GM19240 (cell line): ENCODE measurements at regions not wholly inside any gene's neighbourhood (a gene's known extent, or its start where the extent isn't known, plus 50 kb on each side); places are given as distances from the start of the nearest gene placed in this dataset.
"Not testable (repeated sequence)": the region's sequence is repeated elsewhere in the genome, so short reads cannot be mapped to it uniquely, and the experiment has no call there.

Source experiments
- DNase-seq: peaks from one replicate; pipeline ENCODE4 v3.0.0; 2011; ENCODE audit warnings: low spot score; ENCODE audit not compliant: insufficient read length

DNA sequence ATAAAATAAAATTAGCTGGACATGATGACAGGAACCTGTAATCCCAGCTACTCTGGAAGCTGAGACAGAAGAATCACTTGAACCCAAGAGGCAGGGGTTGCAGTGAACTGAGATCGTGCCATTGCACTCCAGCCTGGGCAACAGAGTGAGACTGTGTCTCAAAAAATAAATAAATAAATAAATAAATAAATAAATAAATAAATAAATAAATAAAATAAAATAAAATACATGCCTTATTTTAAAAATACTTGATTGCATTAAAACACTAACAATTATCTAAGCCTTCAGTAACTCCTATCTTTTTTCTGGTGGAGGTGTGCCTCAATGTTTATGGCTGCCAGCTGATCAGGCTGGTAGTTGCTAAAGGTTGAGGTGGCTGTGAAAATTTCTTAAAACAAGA is 1329.6 kb upstream of the CITED2 start:
- DNase-seq = not testable (repeated sequence)

DNA sequence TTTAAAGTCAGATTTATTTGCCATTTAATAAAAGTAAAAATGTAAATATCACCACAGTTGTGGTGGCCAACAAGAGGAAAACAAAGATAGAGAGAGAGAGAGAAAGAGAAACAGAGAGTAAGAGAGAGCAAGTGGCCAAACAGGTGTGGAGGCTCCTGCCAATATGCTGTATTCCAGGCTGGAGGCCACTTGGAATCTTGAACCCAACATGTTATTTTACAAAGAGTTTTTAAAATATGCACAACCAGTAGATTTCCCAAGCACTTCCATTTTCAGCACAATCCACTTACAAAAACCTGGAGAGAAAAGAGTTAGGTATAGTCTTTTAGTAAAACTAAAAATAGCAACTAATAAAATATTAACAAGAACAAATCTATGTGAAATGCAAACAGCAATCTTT is 1323.1 kb upstream of the CITED2 start:
- DNase-seq = no peak

DNA sequence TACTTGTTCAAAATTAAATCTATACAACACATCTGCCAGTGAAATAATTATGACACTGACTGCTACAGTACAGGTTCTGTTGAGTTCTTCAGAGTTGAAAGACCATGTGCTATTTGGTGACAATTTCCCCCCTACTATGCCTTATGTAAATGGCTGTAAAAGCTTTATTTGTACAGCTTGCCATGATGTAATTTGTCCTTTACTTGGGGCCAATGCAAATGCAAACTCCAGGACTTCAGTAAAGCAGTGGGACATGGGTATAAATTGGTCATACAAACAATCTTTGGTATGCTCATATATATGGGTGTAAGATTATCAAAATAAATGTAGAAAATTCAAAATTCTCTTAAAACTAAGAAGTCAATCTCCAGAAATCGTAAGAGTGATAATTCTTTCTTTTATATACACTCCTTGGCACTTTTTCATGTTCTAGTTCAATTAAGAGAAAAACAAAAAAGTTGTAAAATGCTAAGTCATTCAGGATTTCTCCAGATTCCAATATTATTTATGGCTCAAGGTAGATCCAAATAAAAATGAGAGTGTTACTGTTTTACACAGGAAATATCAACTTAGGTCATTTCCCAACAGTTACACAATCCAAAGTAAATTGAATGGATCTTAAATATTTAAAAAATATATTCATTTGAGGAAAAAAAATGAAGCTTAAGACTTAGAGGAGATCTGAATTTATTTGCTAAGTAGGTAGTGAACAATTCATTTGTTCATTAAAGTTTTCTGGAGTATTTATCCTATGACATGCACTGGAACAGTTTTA is 1310.5 kb upstream of the CITED2 start:
- DNase-seq = no peak

DNA sequence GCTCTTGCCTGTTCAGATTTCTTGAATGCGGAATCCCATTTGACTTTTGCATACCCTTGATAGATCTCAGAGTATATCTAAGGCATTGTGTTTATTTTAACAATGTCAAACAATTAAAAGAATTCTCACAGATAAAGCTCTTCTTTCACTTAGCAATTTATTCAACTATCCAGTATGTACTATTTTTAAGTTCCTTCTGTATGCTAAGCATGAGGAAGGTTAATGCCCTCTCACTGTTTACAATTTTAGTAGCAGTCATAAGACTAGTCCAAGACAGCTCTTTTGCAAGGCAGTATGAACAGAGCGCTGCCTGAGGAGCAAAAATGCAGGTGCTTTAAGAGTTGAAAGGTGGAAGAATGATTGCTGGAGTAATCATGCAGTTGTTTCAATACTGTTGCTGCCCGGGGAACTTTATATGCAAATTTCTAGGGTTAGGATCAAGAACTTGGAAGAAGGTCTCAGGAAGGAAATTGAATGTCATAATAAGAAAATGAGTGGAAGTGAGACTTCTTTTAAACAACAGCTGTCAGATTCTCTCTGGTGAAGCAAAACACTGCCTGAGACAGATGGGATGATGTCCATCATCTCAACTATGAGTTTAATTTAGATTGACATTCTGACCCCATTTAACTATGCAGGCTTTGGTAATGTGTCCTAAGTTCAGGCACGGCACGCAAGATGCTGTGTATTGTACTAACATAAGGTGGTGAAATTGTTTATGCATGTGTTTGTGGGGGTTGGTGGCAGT is 1303.5 kb upstream of the CITED2 start:
- no peak for DNase-seq

DNA sequence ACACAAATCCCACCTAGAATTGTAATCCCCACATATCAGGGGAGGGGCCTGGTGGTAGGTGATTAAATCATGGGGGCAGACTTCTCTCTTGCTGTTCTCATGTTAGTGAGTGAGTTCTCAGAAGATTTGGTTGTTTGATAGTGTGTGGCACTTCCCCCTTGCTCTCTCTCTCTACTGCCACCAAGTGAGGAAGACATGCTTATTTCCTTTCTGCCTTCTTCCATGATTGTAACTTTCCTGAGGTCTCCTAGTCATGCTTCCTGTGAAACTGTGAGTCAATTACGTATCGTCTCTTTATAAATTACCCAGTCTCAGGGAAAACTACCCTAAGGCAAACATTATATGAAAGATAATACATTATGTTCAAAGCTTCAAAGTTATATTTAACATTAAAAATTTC is 1297.5 kb upstream of the CITED2 start:
- DNase-seq = no peak

DNA sequence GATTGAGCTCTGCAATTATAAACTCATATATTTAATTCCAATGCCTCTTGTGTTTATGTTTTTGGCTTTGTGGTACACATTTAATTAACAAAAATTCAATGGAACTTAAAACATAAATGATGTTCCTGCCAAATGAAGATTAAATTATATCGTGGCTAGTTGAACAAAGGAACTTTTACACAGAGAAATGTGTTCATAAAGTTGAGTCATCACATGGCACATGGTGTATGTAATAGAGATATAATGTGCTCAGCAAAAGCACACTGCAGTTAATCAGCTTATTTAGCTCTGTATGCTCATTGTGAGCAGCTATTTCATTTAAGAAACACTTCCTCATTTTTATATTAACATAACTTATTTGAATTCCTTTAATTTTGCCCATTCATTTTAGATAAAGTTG is 1295.6 kb upstream of the CITED2 start:
- DNase-seq = no peak

DNA sequence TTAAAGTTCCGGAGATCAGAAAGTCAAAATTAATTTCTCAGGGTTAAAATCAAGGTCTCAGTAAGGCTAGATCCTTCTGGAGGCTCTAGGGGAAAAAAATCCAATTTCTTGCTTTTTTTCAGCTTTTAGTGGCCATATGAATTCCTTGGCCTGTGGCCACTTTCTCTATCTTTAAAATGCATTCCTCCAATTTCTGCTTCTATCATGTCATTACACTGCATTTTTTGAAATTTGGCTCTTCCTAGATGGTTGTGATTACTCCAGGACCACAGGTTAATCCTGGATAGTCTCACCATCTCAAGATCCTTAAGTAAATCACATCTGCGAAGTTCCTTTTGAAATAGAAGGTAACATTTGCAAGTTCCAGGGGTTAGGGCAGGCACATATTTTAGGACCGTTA is 1294.9 kb upstream of the CITED2 start:
- DNase-seq = no peak

DNA sequence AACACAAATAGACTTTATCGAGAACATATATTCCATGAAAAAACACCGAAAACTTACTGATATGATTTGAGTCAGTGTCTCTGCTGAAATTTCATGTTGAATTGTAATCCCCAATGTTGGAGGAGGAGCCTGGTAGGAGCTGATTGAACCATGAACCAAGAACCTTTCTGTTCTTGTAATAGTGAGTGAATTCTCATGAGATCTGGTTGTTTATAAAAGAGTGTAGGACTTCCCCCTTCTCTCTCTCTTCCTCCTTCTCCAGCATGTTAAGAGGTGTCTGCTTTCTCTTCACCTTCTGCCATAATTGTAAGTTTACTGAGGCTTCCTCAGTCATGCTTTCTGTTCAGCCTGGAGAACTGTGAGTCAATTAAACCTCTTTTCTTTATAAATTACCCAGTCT is 1289.3 kb upstream of the CITED2 start:
- no peak for DNase-seq

DNA sequence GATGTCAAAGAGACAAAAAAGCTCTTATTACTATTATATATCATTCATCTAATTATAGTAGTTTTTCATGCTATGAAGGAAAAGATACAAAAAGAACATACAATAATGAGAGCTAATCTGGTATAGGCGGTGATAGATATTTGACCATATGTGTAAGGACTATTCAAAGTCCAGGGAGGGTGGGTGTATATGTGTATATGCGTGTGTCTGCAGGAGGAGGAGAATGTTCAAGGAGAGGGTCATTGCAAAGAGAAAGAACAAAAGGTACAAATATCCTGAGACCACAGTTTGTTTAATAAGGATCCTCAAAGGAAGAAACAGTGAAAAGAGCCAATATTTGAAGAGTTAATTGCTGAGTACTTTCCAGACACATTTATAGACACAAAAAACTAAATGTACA is 1288.6 kb upstream of the CITED2 start:
- no peak for DNase-seq

DNA sequence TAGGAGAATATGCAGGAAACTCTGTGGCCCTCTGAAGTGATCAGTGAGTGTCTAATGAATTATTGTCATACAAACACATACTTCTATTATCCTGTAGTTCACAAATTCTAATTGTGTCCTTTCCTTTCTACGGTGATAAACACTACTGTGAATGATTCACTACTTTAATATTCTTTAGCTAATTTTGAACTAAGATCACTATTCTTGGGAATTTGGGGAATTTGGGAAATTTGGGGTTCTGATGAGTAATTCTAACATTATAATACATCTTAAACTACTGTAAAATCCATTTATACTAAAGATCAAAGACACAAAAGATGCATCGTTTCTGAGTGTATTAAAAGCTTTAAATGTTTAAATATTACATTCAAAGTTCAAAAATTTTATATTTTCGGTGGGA is 1287.2 kb upstream of the CITED2 start:
- DNase-seq = no peak

DNA sequence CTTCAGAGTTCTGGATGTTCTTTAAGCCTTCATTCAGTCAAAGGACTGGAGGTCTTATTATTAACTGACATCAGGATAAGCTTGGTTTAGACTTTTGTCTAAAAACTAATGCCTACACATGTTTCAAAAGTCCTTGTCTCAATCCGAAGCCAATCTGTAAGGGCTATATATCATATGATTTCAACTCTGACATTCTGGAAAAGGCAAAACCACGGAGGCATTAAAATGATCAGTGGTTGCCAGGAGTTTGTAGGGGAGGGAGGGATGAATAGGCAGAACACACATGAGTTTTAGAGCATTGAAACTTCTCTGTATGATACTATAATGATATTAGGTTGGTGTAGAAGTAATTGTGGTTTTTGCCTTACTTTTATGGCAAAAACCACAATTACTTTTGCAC is 1285.8 kb upstream of the CITED2 start:
- DNase-seq = no peak

DNA sequence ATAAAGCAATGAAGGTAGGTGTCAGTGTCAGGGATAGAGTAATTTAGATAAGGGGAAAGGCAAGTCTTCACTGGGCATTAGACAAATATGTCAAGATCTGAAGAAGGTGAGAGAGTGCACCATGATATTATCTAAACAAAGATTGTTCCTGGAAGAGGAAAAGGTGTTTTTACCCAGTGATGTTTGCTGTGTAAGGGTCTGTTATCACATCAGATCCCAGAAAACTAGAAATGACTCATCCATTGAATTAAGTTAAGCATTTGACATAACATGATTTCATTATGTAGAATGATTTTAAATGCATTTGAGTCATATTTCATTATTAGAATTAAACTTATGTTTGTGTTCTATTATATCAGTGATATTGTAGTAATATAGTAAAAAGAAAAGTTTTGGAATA is 1279.5 kb upstream of the CITED2 start:
- DNase-seq = no peak

DNA sequence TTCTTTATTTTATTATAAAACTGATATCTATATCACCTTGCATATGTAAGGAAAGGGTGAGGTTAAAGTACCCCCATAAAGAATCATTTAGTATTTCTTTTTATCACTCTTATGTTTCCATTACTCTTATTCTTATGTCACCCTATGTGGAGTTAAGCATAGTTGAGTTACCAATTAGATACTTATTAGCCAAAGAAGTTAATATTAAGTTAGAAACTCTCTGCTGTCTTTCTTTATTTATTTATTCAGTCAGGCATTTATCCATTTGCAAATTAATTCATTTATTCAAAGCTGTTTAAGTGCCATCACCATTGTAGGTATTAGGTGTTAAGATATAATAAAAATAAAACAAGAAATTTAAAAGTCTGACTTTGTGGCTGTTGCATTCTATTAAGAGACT is 1279.1 kb upstream of the CITED2 start:
- no peak for DNase-seq

DNA sequence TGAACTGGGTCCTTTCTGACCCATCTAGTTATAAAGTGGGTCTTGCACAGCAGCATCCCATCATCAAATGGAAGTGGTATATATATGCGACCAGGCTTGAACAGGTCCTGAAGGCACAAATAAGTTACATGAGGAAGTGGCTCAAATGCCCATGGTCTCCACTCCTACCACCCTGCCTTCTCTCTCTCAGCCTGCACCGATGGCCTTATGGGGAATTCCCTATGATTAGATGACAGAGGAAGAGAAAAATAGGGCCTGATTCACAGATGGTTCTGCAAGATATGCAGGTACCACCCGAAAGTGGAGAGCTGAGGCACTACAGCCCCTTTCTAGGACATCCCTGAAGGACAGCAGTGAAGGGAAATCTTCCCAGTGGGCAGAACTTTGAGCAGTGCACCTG is 1275.1 kb upstream of the CITED2 start:
- not testable (repeated sequence) for DNase-seq

DNA sequence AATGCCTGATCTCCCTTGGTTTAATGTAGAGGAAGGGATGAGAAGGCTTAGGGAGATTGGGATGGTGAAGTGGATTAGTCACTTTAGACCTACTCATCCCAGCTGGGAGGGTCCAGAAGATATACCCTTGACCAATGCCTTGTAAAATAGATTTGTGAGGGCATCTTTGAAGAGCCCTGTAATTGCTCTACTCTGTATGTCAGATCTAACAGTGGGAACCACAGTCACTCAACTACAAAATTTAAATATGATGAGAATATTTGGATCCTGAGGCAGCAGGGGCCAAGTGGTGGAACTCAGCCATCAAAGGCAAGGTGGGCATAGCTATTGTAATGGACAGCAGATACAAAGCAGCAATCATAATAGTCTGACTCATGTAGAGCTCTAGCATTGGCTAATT is 1272.9 kb upstream of the CITED2 start:
- not testable (repeated sequence) for DNase-seq

DNA sequence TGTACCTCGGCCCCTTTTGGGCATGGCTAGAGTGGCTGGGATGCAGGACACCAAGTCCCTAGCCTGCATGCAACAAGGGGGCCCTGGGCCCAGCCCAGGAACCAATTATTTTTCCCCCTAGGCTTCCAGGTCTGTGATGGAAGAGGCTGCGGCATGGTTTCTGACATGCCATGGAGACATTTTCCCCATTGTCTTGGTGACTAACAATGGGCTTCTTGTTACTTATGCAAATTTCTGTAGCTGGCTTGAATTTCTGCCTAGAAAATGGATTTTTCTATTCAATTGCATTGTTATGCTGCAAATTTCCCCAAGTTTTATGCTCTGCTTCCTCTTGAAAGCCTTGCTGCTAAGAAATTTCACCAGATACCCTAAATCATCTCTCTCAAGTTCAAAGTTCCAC is 1269.6 kb upstream of the CITED2 start:
- no peak for DNase-seq

DNA sequence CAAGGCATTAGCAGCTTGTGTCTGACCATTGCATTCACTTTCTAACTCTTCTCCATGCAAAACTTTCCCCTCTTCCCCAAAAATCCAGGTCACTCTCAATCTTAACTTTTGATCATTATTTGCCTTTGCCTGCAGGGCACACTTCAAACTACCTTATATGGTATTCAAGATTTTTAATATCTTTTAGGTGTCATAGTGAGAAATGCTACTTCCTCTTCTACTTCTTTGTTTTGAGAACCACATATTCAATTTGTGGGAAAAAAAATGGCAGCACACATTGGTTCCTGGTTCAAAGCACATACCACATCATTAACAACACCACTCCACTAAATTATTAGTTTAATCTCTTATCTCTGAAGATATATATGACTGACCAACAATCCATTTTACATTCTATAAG is 1267.0 kb upstream of the CITED2 start:
- no peak for DNase-seq

DNA sequence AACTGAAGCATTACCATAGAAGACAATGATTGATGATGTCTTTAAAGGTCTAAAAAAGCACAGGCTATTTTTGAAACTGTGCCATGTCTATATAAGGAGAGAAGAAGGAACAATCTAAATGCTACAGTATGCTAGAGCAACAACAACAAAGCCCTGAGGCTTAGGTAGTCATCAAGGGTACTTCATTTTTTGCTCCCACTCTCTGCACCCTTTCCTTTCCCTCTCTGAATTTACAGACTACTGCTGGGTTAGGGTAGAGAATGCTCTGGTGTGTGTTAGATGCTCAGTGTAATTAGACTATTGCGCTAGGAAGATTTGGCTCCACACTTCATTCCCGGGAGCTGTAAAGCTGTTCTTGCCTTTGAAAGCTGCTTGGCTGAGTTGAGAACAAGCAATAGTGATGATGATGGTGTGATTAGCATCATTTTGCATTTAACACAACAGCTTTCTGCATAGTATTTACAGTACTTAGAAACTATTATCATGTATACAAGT is 1262.5 kb upstream of the CITED2 start:
- DNase-seq = no peak

DNA sequence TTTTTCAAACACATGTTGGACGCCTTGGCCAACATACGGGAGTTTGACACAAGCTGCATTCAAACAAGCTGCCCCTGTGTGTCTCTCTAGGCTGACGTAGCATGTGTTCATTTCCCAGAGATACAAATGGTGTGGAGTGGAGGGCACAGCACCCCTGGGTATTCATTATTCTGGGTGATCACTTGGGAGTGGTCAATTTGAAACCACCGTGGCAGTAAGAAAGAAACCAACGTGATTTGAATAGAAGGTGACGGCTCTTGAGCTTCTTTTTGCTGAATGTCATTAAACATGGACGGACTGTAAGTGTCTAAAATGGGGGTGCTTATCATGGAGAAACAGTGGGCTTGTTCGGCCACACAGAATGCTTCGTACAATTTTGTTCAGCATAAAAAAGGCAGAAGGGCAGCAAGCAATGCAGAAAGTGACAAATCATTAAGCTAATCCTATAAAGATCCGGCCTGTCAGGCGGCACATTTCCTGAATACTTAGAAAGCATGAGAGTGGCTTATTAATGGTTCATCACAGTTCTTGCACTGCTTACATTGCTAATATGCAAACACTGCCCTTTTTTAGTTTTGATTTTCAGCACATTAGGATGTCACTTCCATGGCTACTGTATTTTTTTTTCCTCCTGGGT is 1261.9 kb upstream of the CITED2 start:
- DNase-seq = no peak

DNA sequence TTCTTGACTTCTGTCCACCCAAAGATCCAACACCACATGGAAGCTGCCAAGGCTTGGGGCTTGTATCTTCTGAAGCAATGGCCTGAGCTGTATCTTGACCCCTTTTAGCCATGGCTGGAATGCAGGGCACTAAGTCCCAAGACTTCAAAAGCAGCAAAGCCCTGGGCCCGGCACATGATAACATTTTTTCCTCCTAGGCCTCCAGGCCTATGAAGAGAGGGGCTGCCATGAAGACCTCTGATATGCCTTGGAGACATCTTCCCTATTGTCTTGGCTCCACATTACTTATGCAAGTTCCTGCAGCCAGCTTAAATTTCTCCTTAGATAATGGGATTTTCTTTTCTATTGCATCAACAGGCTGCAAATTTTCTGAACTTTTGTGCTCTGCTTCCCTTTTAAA is 1252.6 kb upstream of the CITED2 start:
- no peak for DNase-seq

DNA sequence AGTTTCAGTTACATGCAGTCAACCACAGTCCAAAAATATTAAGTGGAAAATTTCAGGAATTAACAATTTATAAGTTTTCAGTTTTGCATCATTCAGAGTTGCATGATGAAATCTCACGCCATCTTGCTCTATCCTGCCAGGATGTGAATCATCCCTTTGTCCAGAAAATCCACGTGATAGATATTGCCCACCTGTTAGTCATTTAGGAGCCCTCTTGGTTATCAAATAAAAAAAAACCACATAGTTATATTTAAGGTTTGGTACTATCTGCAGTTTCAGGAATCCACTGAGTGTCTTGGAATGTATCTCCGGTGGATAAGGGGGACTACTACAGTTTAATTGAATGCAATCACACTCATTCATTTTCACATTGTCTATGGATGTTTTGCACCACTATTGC is 1249.0 kb upstream of the CITED2 start:
- DNase-seq = no peak

DNA sequence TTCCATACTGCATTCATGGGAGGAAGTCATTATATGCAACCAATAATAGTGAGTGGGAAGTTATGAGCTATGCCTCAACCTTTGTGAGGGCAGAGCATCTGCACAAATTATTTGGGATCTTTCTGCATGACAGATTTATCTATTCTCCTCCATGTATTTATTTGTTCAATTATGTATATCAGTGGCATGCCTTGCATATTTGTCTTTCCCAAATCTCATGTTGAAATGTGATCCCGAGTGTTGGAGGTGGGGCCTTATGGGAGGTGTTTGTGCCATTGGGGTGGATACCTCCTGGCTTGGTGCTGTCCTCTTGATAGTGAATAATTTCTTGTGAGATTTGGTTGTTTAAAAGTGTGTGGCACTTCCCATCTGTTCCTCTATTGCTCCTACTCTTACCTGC is 1246.0 kb upstream of the CITED2 start:
- DNase-seq = no peak
